HG03469 (cell line): ENCODE measurements at regions not wholly inside any gene's neighbourhood (a gene's known extent, or its start where the extent isn't known, plus 50 kb on each side); places are given as distances from the start of the nearest gene placed in this dataset.
"Not testable (repeated sequence)": the region's sequence is repeated elsewhere in the genome, so short reads cannot be mapped to it uniquely, and the experiment has no call there.

Source experiments
- ATAC-seq: cut with Tn5 transposase; IDR thresholded peaks from one replicate; pipeline ENCODE4 v1.9.1; 2021; ENCODE audit warnings: mild to moderate bottlenecking, moderate library complexity, moderate number of reproducible peaks; ENCODE audit not compliant: unreplicated experiment

DNA sequence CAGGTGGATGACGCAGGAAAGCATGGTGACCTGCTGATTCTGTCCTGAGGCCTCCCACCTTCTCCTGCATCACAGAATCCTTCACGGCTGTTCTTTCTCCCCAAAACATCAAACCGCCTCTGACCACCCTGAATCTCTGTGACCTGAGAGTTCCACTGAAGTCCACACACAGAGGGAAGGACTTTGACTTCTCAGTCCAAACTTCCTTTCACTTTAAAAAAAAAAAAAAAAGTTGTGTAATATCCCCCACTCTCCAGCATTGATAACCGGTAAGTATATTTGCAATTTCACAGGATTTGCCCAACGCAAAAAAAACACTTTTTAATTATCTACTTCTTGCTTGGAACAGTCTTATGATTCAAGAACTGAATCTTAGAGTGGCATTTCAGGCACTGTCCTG lies 259.5 kb upstream of the IRS2 start:
- ATAC-seq: no peak

- ATAC-seq: no peak
Observed at GRCh38 chr13:110045202-110045601, 258.8 kb upstream of the IRS2 start.

- ATAC-seq: no peak
Observed at GRCh38 chr13:110044551-110045111, 258.2 kb upstream of the IRS2 start.

DNA sequence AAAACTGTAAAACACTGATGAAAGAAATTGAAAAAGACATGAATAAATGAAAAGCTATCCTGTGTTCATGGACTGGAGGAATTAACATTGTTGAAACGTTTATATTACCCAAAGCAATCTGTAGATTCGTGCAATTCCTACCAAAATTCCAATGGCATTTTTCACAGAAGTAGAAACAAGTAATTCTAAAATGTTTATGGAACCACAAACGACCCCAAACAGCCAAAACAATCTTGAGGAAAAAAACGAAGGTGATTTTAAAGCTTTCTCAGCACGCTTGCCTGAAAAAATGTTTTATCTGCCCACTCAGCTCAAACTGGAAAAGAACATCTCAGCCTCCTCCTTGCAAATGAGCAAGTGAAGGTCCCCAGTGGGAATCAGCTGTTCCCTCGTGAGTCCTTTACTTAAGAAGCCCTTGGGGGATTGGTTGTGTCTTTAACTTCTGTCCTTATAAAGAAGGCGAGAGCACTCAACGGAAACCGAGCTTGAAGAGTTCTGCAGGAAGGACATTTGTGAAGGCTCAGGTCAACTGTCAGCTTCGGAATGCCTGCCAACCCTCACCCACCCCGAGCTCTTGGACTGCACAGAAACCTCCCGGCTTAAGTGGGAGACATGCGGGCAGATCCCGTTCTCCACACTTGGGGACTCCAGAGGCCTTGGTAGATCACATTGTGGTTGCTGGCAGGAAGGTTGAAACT lies 256.0 kb upstream of the IRS2 start:
- ATAC-seq: no peak

DNA sequence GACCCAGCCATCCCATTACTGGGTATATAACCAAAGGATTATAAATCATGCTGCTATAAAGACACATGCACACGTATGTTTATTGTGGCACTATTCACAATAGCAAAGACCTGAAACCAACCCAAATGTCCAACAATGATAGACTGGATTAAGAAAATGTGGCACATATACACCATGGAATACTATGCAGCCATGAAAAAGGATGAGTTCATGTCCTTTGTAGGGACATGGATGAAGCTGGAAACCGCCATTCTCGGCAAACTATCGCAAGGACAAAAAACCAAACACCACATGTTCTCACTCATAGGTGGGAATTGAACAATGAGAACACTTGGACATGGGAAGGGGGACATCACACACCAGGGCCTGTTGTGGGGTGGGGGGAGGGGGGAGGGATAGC lies 255.3 kb upstream of the IRS2 start:
- not testable (repeated sequence) for ATAC-seq

DNA sequence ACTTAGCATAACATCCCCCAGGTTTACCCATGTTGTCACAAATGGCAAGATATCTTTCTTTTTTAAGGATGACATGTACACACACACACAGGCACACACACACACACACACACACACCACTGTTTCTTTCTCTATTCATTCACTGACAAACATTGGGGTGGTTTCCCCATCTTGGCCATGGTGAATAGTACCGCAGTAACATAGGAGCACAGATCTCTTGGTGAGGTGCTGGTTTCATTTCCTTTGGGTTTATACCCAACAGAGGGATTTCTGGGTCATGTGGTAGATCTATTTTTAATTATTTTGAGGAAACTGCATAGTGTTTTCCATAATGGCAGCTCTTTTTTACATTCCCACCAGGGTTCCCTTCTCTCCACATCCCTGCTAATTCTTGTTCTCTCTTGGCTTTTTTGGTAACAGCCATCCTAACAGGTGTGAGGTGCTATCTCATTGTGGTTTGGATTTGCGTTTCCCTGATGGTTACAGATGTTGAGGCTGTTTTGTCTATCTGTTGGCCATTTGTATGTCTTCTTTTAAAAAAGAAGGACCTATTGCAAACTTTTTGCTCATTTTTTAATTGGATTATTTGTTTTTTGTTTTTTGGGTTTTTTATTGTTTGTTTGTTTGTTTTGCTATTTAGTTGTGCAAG lies 251.7 kb upstream of the IRS2 start:
- no peak for ATAC-seq

GRCh38 chr13:110036060-110036459 lies 249.7 kb upstream of the IRS2 start:
- no peak for ATAC-seq

DNA sequence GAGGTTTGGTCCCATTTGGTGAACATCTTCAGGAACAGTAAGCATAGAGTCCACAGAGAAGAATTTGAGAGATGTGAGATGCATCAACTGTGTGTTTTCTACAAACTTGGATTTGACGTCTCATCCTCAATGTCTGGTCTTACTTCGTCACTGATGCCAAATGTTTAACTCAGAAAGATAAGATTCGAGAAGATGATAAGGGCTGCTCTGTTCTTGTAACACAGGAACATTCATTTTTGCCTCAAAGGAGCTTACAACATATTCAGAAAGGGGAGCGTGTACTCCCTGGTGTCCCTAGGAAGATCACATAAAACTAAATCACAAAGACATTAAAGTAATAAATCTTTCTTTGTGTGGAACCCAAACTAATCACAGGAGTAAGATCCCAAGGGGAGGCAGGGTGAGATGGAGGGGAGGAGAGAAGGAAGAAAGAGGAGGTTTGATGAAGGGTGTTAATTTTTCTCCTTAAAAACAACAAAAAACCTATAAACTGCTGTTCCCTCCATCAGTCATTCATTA lies 247.7 kb upstream of the IRS2 start:
- ATAC-seq: no peak

- no peak for ATAC-seq
Observed at GRCh38 chr13:110032969-110033368, 246.6 kb upstream of the IRS2 start.

DNA sequence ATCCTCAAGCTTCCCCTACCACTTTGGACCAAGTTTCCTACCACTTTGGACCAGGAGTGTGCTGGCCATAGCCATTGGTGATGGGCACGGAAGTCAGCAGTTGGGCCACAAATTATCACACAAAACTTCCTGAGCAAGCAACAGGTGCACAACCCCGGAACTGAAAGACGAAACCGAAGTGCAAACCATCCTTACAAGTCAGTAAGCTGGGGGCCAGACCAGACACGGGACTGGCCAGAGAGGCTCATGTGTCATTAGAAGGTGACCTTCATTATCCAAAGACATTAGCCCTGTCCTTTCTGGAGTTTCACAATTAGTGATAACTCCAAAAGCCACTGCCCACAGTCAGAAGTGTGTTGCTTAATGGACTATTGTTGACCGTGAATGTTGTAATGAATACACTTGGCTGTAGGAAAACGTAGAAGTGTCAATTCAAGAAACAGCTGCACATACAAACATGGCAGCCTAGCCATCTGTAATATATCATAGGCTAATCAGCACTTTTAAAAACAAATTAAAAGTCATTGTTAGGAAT lies 244.1 kb upstream of the IRS2 start:
- no peak for ATAC-seq

DNA sequence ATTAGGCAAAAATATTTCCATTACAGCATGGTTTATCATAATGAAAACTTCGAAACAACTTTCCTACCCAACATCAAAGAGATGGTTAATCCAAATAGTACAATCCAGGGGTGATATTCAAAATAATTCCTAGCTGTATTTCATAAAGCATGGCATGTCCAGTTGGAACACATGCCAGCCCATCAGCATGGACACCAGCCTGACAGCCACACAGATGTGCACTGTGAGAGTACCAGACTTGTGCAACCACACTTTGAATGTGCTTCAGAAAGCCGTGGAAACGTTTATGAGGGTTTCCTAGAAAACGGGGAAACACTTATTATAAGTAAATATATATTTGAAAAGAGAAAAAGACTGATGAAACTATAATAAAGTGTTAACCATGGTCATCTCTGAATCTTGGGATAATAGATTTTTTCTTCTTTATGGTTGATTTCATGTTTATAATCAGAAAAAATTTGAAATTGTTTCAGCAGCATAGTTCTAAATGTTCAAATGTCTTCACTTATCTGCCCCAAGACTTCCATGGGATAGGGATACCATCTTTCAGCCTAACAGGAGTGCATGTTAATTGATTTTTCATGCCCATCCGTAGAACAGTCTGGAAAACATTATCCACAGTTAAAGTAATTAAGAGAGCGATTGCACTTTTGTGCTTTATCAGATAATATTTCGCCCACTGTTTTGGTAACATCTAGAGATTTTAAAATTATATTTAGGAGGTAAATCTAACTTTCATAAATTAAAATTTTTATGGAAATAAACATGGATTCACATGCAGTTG lies 242.6 kb upstream of the IRS2 start:
- ATAC-seq: no peak

DNA sequence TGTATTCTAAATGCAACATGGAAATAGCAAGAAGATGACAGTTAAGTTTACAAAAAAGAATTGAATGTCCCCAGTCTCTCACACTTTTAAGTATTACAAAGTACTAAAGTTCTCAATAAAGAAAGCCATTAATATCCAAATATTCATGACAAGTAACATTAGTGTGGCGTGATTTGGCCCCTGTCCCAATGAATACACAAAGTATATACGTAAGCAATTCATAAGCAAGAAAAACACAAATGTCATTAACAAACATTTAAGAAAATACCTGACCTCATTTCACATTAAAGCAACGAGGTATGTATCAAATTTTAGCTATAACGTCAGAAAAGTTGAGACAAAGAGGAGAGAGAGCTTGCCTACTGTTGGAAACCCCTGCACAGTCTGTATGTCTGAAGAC lies 241.9 kb upstream of the IRS2 start:
- no peak for ATAC-seq

- no peak for ATAC-seq
Observed at GRCh38 chr13:110027470-110028240, 241.3 kb upstream of the IRS2 start.

GRCh38 chr13:110024645-110024980 lies 238.2 kb upstream of the IRS2 start:
- ATAC-seq: no peak

DNA sequence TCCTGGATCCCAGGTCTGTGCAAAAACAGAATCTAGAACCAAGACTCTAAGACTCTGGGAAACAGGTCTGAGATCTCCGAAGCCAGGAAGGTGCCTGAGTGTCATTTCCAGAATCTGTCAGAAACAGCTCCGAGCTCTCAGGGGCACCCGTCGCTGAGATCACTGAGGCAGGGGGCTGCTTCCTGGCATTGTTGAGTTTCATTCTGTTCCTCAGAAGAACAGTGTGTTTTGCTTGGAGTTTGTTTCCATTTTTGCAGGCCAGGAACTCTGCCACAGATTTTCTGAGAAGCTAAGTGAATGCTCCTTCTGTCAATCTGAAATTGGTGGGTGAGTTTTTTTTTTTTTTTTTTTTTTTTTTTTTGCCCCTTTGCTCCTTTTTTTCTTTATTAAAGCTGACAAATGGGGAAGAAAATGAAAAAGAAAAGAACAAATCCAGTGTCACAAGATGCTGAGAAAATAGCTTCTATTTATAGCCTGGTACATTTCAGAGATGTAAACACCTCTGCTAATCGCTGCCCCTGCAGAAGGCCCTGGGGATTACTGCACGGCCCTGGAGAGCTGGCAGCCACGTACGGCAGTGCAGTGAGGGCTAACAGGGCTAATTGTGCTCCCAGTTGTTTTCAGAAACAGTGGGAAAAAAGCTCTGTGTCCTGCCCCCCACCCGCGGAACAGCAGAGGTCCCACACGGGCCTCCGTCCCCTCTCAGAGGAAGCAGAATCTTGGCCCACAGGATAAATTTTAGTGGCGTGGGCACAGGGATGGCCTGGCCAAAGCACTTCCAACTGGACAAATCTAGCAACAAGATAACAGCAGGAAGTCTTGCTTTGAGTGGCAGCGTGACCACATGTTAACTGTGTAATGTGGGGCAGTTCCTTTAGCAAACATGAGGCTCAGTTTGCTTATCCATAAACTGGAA lies 237.6 kb upstream of the IRS2 start:
- no peak for ATAC-seq

DNA sequence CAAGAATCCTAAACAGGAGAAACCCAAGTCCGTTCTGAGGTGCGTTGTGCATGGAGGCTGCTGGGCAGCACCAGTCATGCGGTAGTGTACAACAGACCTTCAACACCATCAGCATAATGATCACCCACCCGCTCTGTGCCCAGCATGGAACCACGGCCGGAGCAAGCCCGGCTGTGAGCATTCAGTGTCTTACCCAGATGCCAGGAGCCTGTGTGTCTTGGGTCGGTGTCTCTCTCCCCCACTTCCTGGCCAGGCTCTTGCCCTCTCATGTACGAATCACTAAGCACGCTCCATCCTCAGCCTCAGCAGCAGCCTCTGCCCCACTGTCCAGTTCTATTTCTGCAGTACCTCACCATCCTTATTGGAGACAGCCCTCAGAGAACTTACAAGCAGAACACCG lies 231.6 kb upstream of the IRS2 start:
- ATAC-seq: no peak

- ATAC-seq: no peak
Observed at GRCh38 chr13:110017379-110017778, 231.0 kb upstream of the IRS2 start.

GRCh38 chr13:110015253-110015652 lies 228.9 kb upstream of the IRS2 start:
- no peak for ATAC-seq

- no peak for ATAC-seq
Observed at GRCh38 chr13:110014719-110015118, 228.3 kb upstream of the IRS2 start.
